Smooth muscle cell (in vitro differentiated cells): ENCODE measurements at regions not wholly inside any gene's neighbourhood (a gene's known extent, or its start where the extent isn't known, plus 50 kb on each side); places are given as distances from the start of the nearest gene placed in this dataset.
A peak's percentile ranks its signal among the peaks of the same experiment; 100 is the strongest.

Experiments
- DNase-seq: peaks from one replicate; lab custom pipeline; 2025; ENCODE audit not compliant: unreplicated experiment; lab: John Stamatoyannopoulos, UW
- H2AFZ ChIP-seq: fragments of 200-600 bp; sonication (generic); 2 replicates; pipeline ENCODE4 v1.6.0; 2016; ENCODE audit warnings: antibody characterized with exemption, low read depth, mild to moderate bottlenecking
- H3F3A ChIP-seq: fragments of 200-600 bp; sonication (generic); 2 replicates; pipeline ENCODE4 v1.6.0; 2017; ENCODE audit warnings: antibody characterized with exemption, low read depth
- H3K27ac ChIP-seq: fragments of 200-600 bp; sonication (generic); 2 replicates; pipeline ENCODE4 v1.5.1; 2016; ENCODE audit warnings: low read depth, mild to moderate bottlenecking
- H3K27me3 ChIP-seq: fragments of 200-600 bp; sonication (generic); 2 replicates; pipeline ENCODE4 v1.6.1; 2016; ENCODE audit warnings: low read depth, mild to moderate bottlenecking
- H3K36me3 ChIP-seq: fragments of 200-600 bp; sonication (generic); 2 replicates; pipeline ENCODE4 v1.5.1; 2016; ENCODE audit warnings: low read depth
- H3K4me1 ChIP-seq: fragments of 200-600 bp; sonication (generic); 2 replicates; pipeline ENCODE4 v1.5.1; 2016; ENCODE audit warnings: low read depth
- H3K4me2 ChIP-seq: fragments of 200-600 bp; sonication (generic); 2 replicates; pipeline ENCODE4 v1.6.0; 2016; ENCODE audit warnings: mild to moderate bottlenecking
- H3K4me3 ChIP-seq: fragments of 200-600 bp; sonication (generic); 2 replicates; pipeline ENCODE4 v1.5.1; 2016; ENCODE audit warnings: mild to moderate bottlenecking
- H3K79me2 ChIP-seq: fragments of 200-600 bp; sonication (generic); 2 replicates; pipeline ENCODE4 v1.6.0; 2016; ENCODE audit warnings: low read depth, mild to moderate bottlenecking
- H3K9ac ChIP-seq: fragments of 200-600 bp; sonication (generic); 2 replicates; pipeline ENCODE4 v1.6.0; 2016; ENCODE audit warnings: low read depth
- H3K9me3 ChIP-seq: fragments of 200-600 bp; sonication (generic); replicated peaks from 2 replicates; pipeline ENCODE4 v1.5.1; 2016; ENCODE audit warnings: low read depth
- H4K20me1 ChIP-seq: fragments of 200-600 bp; sonication (generic); 2 replicates; pipeline ENCODE4 v1.6.0; 2016; ENCODE audit warnings: low read depth
- whole genome bisulfite sequencing: methylation state at CpG from one replicate; pipeline ENCODE4 v1.1.7; 2016; ENCODE audit warnings: low lambda C conversion rate; 5-methylcytosine and 5-hydroxymethylcytosine counted together
- TF ChIP-seq, protein P1 (sequence below): fragments of 200-600 bp; sonication (generic); IDR thresholded peaks from 2 replicates; pipeline ENCODE4 v1.5.1; 2017; ENCODE audit warnings: borderline replicate concordance, mild to moderate bottlenecking, antibody characterized with exemption; ENCODE audit not compliant: insufficient read depth, poor library complexity, severe bottlenecking

GRCh38 chr2:64874593-64874992 is 114.6 kb upstream of the SLC1A4 start:
- Histone ChIP-seq H3K4me3 (no peak overlapping the region), H4K20me1 (no peaks in the 10 kb centered on the region), H3K4me2 (no peak overlapping the region), H3K9ac (no peak overlapping the region), H3K4me1 (peaks cover 23% of the 10 kb centered on the region), H3K36me3 (no peaks in the 10 kb centered on the region), H3F3A (peaks cover 18% of the 10 kb centered on the region), H3K79me2 (no peaks in the 10 kb centered on the region), H2AFZ (no peak overlapping the region), H3K27ac (no peak overlapping the region), H3K9me3 (no peaks in the 10 kb centered on the region), H3K27me3 (no peaks in the 10 kb centered on the region)
- TF ChIP-seq, protein P1, sequence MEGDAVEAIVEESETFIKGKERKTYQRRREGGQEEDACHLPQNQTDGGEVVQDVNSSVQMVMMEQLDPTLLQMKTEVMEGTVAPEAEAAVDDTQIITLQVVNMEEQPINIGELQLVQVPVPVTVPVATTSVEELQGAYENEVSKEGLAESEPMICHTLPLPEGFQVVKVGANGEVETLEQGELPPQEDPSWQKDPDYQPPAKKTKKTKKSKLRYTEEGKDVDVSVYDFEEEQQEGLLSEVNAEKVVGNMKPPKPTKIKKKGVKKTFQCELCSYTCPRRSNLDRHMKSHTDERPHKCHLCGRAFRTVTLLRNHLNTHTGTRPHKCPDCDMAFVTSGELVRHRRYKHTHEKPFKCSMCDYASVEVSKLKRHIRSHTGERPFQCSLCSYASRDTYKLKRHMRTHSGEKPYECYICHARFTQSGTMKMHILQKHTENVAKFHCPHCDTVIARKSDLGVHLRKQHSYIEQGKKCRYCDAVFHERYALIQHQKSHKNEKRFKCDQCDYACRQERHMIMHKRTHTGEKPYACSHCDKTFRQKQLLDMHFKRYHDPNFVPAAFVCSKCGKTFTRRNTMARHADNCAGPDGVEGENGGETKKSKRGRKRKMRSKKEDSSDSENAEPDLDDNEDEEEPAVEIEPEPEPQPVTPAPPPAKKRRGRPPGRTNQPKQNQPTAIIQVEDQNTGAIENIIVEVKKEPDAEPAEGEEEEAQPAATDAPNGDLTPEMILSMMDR: no peak
- no peak for DNase-seq
- WGBS: 91% methylated on average over 1 of the region's 1 CpG

DNA sequence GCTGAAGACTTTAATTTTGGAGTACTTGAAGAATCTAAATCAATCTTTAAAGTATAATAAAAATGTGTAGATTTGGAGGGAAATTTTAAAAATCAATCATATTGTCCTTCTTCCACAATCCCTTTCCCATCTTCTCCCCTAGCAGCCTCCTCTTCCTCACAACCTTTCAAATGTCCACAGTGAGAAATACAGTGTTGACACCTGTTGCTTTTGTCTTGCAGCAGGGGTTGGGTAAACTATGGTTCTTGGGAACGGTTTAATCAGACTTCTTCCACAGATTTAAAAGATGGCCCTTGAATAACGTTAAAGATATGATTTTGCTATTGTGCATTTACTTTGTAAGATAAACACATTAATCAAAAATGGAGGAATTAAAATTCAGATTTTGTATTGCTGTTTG is 113.8 kb upstream of the SLC1A4 start:
- no peaks in the 10 kb centered on the region for H3K36me3 ChIP-seq
- peak overlapping the region; percentile 45 for H3K9ac ChIP-seq
- 81% methylated on average over 2 of the region's 2 CpGs for WGBS
- H3K9me3 ChIP-seq: no peaks in the 10 kb centered on the region
- no peak overlapping the region for H3K4me2 ChIP-seq
- peaks cover 23% of the 10 kb centered on the region for H3K4me1 ChIP-seq
- H3K27me3 ChIP-seq: no peaks in the 10 kb centered on the region
- no peak for DNase-seq
- H3K27ac ChIP-seq: peak overlapping the region; percentile 86
- H3F3A ChIP-seq: peaks cover 18% of the 10 kb centered on the region
- no peak overlapping the region for H3K4me3 ChIP-seq
- H4K20me1 ChIP-seq: no peaks in the 10 kb centered on the region
- H3K79me2 ChIP-seq: no peaks in the 10 kb centered on the region
- TF ChIP-seq, protein P1: no peak
- no peak overlapping the region for H2AFZ ChIP-seq

- WGBS: 0% methylated on average over 3 of the region's 3 CpGs
- H3K9ac ChIP-seq: peak overlapping the region; percentile 45
- no peak for DNase-seq
Observed at GRCh38 chr2:64876137-64876647, 113.0 kb upstream of the SLC1A4 start.

DNA sequence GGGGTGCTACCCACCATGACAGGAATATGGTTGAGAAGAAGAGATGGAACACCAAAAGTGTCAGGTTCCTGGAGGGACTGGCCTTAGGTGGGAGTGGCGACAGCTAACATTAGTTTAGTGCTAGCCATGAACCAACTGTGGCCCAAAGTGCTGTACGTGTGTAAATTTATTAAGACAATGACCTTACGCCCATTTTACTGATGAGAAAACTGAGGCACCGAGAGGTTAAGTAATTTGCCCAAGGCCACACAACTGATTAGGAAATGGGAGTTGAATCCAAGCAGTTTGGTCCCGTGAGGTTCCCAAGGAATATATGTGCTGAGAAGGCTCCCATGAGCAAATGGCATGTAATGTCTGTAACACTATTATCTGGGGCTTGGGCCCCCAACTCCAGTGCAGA is 109.5 kb upstream of the SLC1A4 start:
- H3K27ac ChIP-seq: no peak overlapping the region
- H3K4me1 ChIP-seq: peaks cover 23% of the 10 kb centered on the region
- no peaks in the 10 kb centered on the region for H3K79me2 ChIP-seq
- no peak for DNase-seq
- H3K9ac ChIP-seq: no peak overlapping the region
- no peak overlapping the region for H3K4me2 ChIP-seq
- TF ChIP-seq, protein P1: no peak
- no peaks in the 10 kb centered on the region for H3K27me3 ChIP-seq
- H2AFZ ChIP-seq: no peak overlapping the region
- H3F3A ChIP-seq: peaks cover 12% of the 10 kb centered on the region
- no peaks in the 10 kb centered on the region for H3K9me3 ChIP-seq
- H4K20me1 ChIP-seq: no peaks in the 10 kb centered on the region
- H3K4me3 ChIP-seq: no peak overlapping the region
- H3K36me3 ChIP-seq: no peaks in the 10 kb centered on the region
- WGBS: 90% methylated on average over 5 of the region's 5 CpGs

More at GRCh38 chr2:64876137-64876647, 113.0 kb upstream of the SLC1A4 start:
- H3K27me3 ChIP-seq: no peaks in the 10 kb centered on the region
- peaks cover 18% of the 10 kb centered on the region for H3F3A ChIP-seq
- no peaks in the 10 kb centered on the region for H3K79me2 ChIP-seq
- H3K4me3 ChIP-seq: no peak overlapping the region
- H3K36me3 ChIP-seq: no peaks in the 10 kb centered on the region
- H3K27ac ChIP-seq: peak overlapping the region; percentile 86
- no peaks in the 10 kb centered on the region for H3K9me3 ChIP-seq
- H3K4me1 ChIP-seq: peaks cover 23% of the 10 kb centered on the region
- H3K4me2 ChIP-seq: peak overlapping the region; percentile 66
- no peak overlapping the region for H2AFZ ChIP-seq
- TF ChIP-seq, protein P1: no peak
- H4K20me1 ChIP-seq: no peaks in the 10 kb centered on the region
